WTC11 (cell line): ENCODE measurements at regions not wholly inside any gene's neighbourhood (a gene's known extent, or its start where the extent isn't known, plus 50 kb on each side); places are given as distances from the start of the nearest gene placed in this dataset.

Experiments used
- ATAC-seq: fragments of 200-7000 bp; cut with Tn5 transposase; 2 replicates; pipeline ENCODE4 v1.10.0; 2021; ENCODE audit warnings: mild to moderate bottlenecking, moderate library complexity
- CTCF ChIA-PET: fragments of 300-600 bp; sonication (Branson Sonifier 250); formaldehyde crosslinking; loops from one replicate; lab custom pipeline; 2021; ENCODE audit warnings: antibody characterized with exemption; lab: Charles Lee
- POLR2A ChIA-PET: fragments of 350-600 bp; sonication (Branson Sonifier 250); formaldehyde crosslinking; loops from one replicate; lab custom pipeline; 2021; ENCODE audit warnings: antibody characterized with exemption; lab: Charles Lee
- DNase-seq: peaks from one replicate; pipeline ENCODE4 v3.0.0; 2021; ENCODE audit warnings: low spot score
- H3K27ac Mint-ChIP-seq: 2 replicates; pipeline ENCODE4 v1.8.0; 2021; ENCODE audit warnings: mixed read lengths
- H3K27me3 Mint-ChIP-seq: 2 replicates; pipeline ENCODE4 v1.8.0; 2021; ENCODE audit warnings: low read depth, mild to moderate bottlenecking, moderate library complexity, mixed read lengths
- H3K36me3 Mint-ChIP-seq: 2 replicates; pipeline ENCODE4 v1.8.0; 2021; ENCODE audit warnings: mixed read lengths
- H3K4me1 Mint-ChIP-seq: 2 replicates; pipeline ENCODE4 v1.8.0; 2022; ENCODE audit warnings: mixed read lengths
- H3K4me3 Mint-ChIP-seq: 2 replicates; pipeline ENCODE4 v1.8.0; 2021; ENCODE audit warnings: mild to moderate bottlenecking, moderate library complexity, mixed read lengths
- H3K9me3 Mint-ChIP-seq: 2 replicates; pipeline ENCODE4 v1.8.0; 2021; ENCODE audit warnings: mixed read lengths
- ARID4B ChIP-seq: sonication (generic); formaldehyde crosslinking; IDR thresholded peaks from 2 replicates; pipeline ENCODE4 v1.8.0; 2023; ENCODE audit warnings: missing genetic modification reagents, mild to moderate bottlenecking, borderline replicate concordance
- CREB1 ChIP-seq: sonication (generic); formaldehyde crosslinking; IDR thresholded peaks from 2 replicates; pipeline ENCODE4 v1.8.0; 2023; ENCODE audit warnings: mild to moderate bottlenecking, missing genetic modification reagents
- CTCF ChIP-seq: fragments of 200-600 bp; IDR thresholded peaks from 2 replicates; pipeline ENCODE4 v1.8.0; 2022; ENCODE audit warnings: antibody characterized with exemption
- ELF4 ChIP-seq: sonication (generic); formaldehyde crosslinking; IDR thresholded peaks from 2 replicates; pipeline ENCODE4 v1.8.1; 2022; ENCODE audit warnings: low read depth, mild to moderate bottlenecking, moderate library complexity, missing genetic modification reagents
- FOXJ3 ChIP-seq: sonication (generic); formaldehyde crosslinking; IDR thresholded peaks from 2 replicates; pipeline ENCODE4 v1.9.0; 2021; ENCODE audit warnings: missing genetic modification reagents, mild to moderate bottlenecking, borderline replicate concordance
- MAX ChIP-seq: sonication (generic); formaldehyde crosslinking; IDR thresholded peaks from 2 replicates; pipeline ENCODE4 v1.8.0; 2022; ENCODE audit warnings: mild to moderate bottlenecking, missing genetic modification reagents
- MLX ChIP-seq: sonication (generic); formaldehyde crosslinking; IDR thresholded peaks from 2 replicates; pipeline ENCODE4 v1.8.1; 2023; ENCODE audit warnings: mild to moderate bottlenecking, missing genetic modification reagents, moderate library complexity
- NFE2L1 ChIP-seq: sonication (generic); formaldehyde crosslinking; IDR thresholded peaks from 2 replicates; pipeline ENCODE4 v1.8.1; 2023; ENCODE audit warnings: missing genetic modification reagents
- NR1H2 ChIP-seq: sonication (generic); formaldehyde crosslinking; IDR thresholded peaks from 2 replicates; pipeline ENCODE4 v1.9.0; 2021; ENCODE audit warnings: mild to moderate bottlenecking, moderate library complexity, missing genetic modification reagents
- PRRX2 ChIP-seq: fragments of 250-450 bp; sonication (Bioruptor Pico); IDR thresholded peaks from 2 replicates; pipeline ENCODE4 v1.8.0; 2021; ENCODE audit warnings: mild to moderate bottlenecking
- STAT6 ChIP-seq: sonication (generic); formaldehyde crosslinking; conservative IDR thresholded peaks from 2 replicates; pipeline ENCODE4 v1.8.1; 2023; ENCODE audit warnings: mild to moderate bottlenecking, low read depth, missing genetic modification reagents, moderate library complexity
- ZMAT4 ChIP-seq: fragments of 250-450 bp; sonication (Bioruptor Pico); IDR thresholded peaks from 2 replicates; pipeline ENCODE4 v1.9.0; 2021; ENCODE audit warnings: mild to moderate bottlenecking
- ZNF317 ChIP-seq: sonication (generic); formaldehyde crosslinking; IDR thresholded peaks from 2 replicates; pipeline ENCODE4 v1.8.1; 2023; ENCODE audit warnings: low read depth, mild to moderate bottlenecking, moderate library complexity, missing genetic modification reagents, borderline replicate concordance
- ZNF512 ChIP-seq: sonication (generic); formaldehyde crosslinking; IDR thresholded peaks from 2 replicates; pipeline ENCODE4 v1.8.1; 2022; ENCODE audit warnings: missing genetic modification reagents, borderline replicate concordance
- ZNF532 ChIP-seq: fragments of 250-450 bp; sonication (Bioruptor Pico); IDR thresholded peaks from 2 replicates; pipeline ENCODE4 v1.9.0; 2021; ENCODE audit warnings: mild to moderate bottlenecking, borderline replicate concordance
- ZNF671 ChIP-seq: fragments of 250-450 bp; sonication (Bioruptor Pico); IDR thresholded peaks from 2 replicates; pipeline ENCODE4 v1.8.0; 2021; ENCODE audit warnings: mild to moderate bottlenecking

GRCh38 chr7:28350662-28351061, 61.7 kb upstream of the CREB5 start:
- TF ChIP-seq FOXJ3 (no peak), ELF4 (CRISPR knock-in tag) (no peak)
- Mint-ChIP-seq H3K4me1 (peaks cover 6% of the 10 kb centered on the region), H3K9me3 (peaks cover 16% of the 10 kb centered on the region), H3K27me3 (no peaks in the 10 kb centered on the region; the same call in 1 of the 2 replicates), H3K36me3 (0 out of 2 replicates have a peak, but pooled peaks cover 3% of the 10 kb centered on the region), H3K27ac (no peak overlapping the region), H3K4me3 (no peak overlapping the region)
- ChIA-PET POLR2A (no interaction called here), CTCF (interaction anchor here (1.0 kb wide), 1 partner anchor 12 kb away, joined by 4 read pairs; no protein-coding TSS in a partner anchor)
- ATAC-seq (no peak), DNase-seq (no peak)

- Mint-ChIP-seq H3K36me3 (0 out of 2 replicates have a peak, but pooled peaks cover 3% of the 10 kb centered on the region), H3K9me3 (peaks cover 15% of the 10 kb centered on the region), H3K4me3 (no peak overlapping the region), H3K27me3 (no peaks in the 10 kb centered on the region; the same call in 1 of the 2 replicates), H3K4me1 (peaks cover 13% of the 10 kb centered on the region), H3K27ac (no peak overlapping the region)
- TF ChIP-seq ZNF532 (CRISPR knock-in tag) (no peak), ZNF512 (CRISPR knock-in tag) (no peak), ZMAT4 (CRISPR knock-in tag) (no peak), STAT6 (CRISPR knock-in tag) (no peak), MAX (CRISPR knock-in tag) (no peak), NR1H2 (CRISPR knock-in tag) (no peak), ZNF671 (no peak), PRRX2 (CRISPR knock-in tag) (no peak), NFE2L1 (no peak), CTCF (no peak), ZNF317 (CRISPR knock-in tag) (no peak), MLX (CRISPR knock-in tag) (no peak), CREB1 (CRISPR knock-in tag) (no peak), ARID4B (CRISPR knock-in tag) (no peak)
- ATAC-seq: no peak
- DNase-seq: no peak
- CTCF ChIA-PET: no interaction called here
- POLR2A ChIA-PET: no interaction called here
Observed at GRCh38 chr7:28351450-28351849, 60.9 kb upstream of the CREB5 start.
